Activated naive CD4-positive, alpha-beta T cell treated with anti-CD3 and anti-CD28 coated beads, Interleukin-2, amount 10 ng/mL, durations not matched to agents 7 days and 5 days (primary cell): ENCODE measurements at regions not wholly inside any gene's neighbourhood (a gene's known extent, or its start where the extent isn't known, plus 50 kb on each side); places are given as distances from the start of the nearest gene placed in this dataset.

ENCODE experiments used
- CTCF ChIA-PET: fragments of 350-600 bp; sonication (Branson Sonifier 250); formaldehyde crosslinking; loops from one replicate; lab custom pipeline; 2021; ENCODE audit warnings: antibody characterized with exemption; lab: Charles Lee
- DNase-seq: peaks from one replicate; pipeline ENCODE4 v3.0.0-alpha.2; 2020
- H3K27ac Mint-ChIP-seq: one replicate; pipeline ENCODE4 v1.8.0; 2021; ENCODE audit warnings: mild to moderate bottlenecking, moderate library complexity, mixed read lengths
- H3K27me3 Mint-ChIP-seq: one replicate; pipeline ENCODE4 v1.8.0; 2021; ENCODE audit warnings: mild to moderate bottlenecking, mixed read lengths
- H3K36me3 Mint-ChIP-seq: one replicate; pipeline ENCODE4 v1.8.0; 2021; ENCODE audit warnings: mixed read lengths
- H3K4me1 Mint-ChIP-seq: one replicate; pipeline ENCODE4 v1.8.0; 2021; ENCODE audit warnings: mixed read lengths
- H3K4me3 Mint-ChIP-seq: one replicate; pipeline ENCODE4 v1.8.0; 2021; ENCODE audit warnings: mild to moderate bottlenecking, moderate library complexity, mixed read lengths
- H3K9me3 Mint-ChIP-seq: one replicate; pipeline ENCODE4 v1.8.0; 2021; ENCODE audit warnings: mixed read lengths

GRCh38 chr6:90716376-90716775 lies 129.5 kb upstream of the MAP3K7 start:
- Mint-ChIP-seq H3K4me3 (no peak overlapping the region), H3K36me3 (no peaks in the 10 kb centered on the region), H3K4me1 (no peaks in the 10 kb centered on the region), H3K27me3 (peaks cover 4% of the 10 kb centered on the region), H3K27ac (no peak overlapping the region), H3K9me3 (no peaks in the 10 kb centered on the region)
- no peak for DNase-seq
- CTCF ChIA-PET: no interaction called here

- H3K4me3 Mint-ChIP-seq: no peak overlapping the region
- peaks cover 4% of the 10 kb centered on the region for H3K27me3 Mint-ChIP-seq
- H3K4me1 Mint-ChIP-seq: no peaks in the 10 kb centered on the region
- CTCF ChIA-PET: no interaction called here
- H3K36me3 Mint-ChIP-seq: no peaks in the 10 kb centered on the region
- no peaks in the 10 kb centered on the region for H3K9me3 Mint-ChIP-seq
- no peak overlapping the region for H3K27ac Mint-ChIP-seq
- DNase-seq: no peak
Observed at GRCh38 chr6:90715093-90715655, 128.3 kb upstream of the MAP3K7 start.

- Mint-ChIP-seq H3K36me3 (no peaks in the 10 kb centered on the region), H3K27me3 (no peaks in the 10 kb centered on the region), H3K4me1 (no peaks in the 10 kb centered on the region), H3K27ac (no peak overlapping the region), H3K9me3 (no peaks in the 10 kb centered on the region), H3K4me3 (no peak overlapping the region)
- CTCF ChIA-PET: no interaction called here
- no peak for DNase-seq
Observed at GRCh38 chr6:90714319-90714718, 127.4 kb upstream of the MAP3K7 start.

GRCh38 chr6:90712114-90712513 lies 125.2 kb upstream of the MAP3K7 start:
- no peaks in the 10 kb centered on the region for H3K27me3 Mint-ChIP-seq
- no peak for DNase-seq

GRCh38 chr6:90709431-90709996 lies 122.6 kb upstream of the MAP3K7 start:
- Mint-ChIP-seq H3K9me3 (no peaks in the 10 kb centered on the region), H3K36me3 (no peaks in the 10 kb centered on the region), H3K4me1 (no peaks in the 10 kb centered on the region), H3K27ac (no peak overlapping the region), H3K27me3 (no peaks in the 10 kb centered on the region), H3K4me3 (no peak overlapping the region)
- no peak for DNase-seq
- CTCF ChIA-PET: no interaction called here

More at GRCh38 chr6:90712114-90712513, 125.2 kb upstream of the MAP3K7 start:
- no peaks in the 10 kb centered on the region for H3K36me3 Mint-ChIP-seq
- H3K9me3 Mint-ChIP-seq: no peaks in the 10 kb centered on the region
- no peak overlapping the region for H3K27ac Mint-ChIP-seq
- CTCF ChIA-PET: no interaction called here
- H3K4me1 Mint-ChIP-seq: no peaks in the 10 kb centered on the region
- H3K4me3 Mint-ChIP-seq: no peak overlapping the region

GRCh38 chr6:90708206-90708737 lies 121.4 kb upstream of the MAP3K7 start:
- no peak overlapping the region for H3K27ac Mint-ChIP-seq
- CTCF ChIA-PET: no interaction called here
- H3K4me1 Mint-ChIP-seq: no peaks in the 10 kb centered on the region
- no peak overlapping the region for H3K4me3 Mint-ChIP-seq
- no peaks in the 10 kb centered on the region for H3K27me3 Mint-ChIP-seq
- DNase-seq: no peak
- H3K9me3 Mint-ChIP-seq: no peaks in the 10 kb centered on the region
- no peaks in the 10 kb centered on the region for H3K36me3 Mint-ChIP-seq

GRCh38 chr6:90707246-90707645 lies 120.4 kb upstream of the MAP3K7 start:
- no peaks in the 10 kb centered on the region for H3K9me3 Mint-ChIP-seq
- CTCF ChIA-PET: no interaction called here
- DNase-seq: no peak
- H3K36me3 Mint-ChIP-seq: no peaks in the 10 kb centered on the region
- H3K4me3 Mint-ChIP-seq: no peak overlapping the region
- H3K27ac Mint-ChIP-seq: no peak overlapping the region
- H3K27me3 Mint-ChIP-seq: no peaks in the 10 kb centered on the region
- no peaks in the 10 kb centered on the region for H3K4me1 Mint-ChIP-seq

GRCh38 chr6:90703336-90703735 lies 116.5 kb upstream of the MAP3K7 start:
- DNase-seq: no peak
- H3K27me3 Mint-ChIP-seq: peaks cover 5% of the 10 kb centered on the region
- H3K36me3 Mint-ChIP-seq: no peaks in the 10 kb centered on the region
- peaks cover 9% of the 10 kb centered on the region for H3K4me1 Mint-ChIP-seq
- H3K9me3 Mint-ChIP-seq: no peaks in the 10 kb centered on the region
- H3K27ac Mint-ChIP-seq: no peak overlapping the region
- H3K4me3 Mint-ChIP-seq: no peak overlapping the region
- CTCF ChIA-PET: no interaction called here

GRCh38 chr6:90701926-90702325 lies 115.1 kb upstream of the MAP3K7 start:
- Mint-ChIP-seq H3K36me3 (no peaks in the 10 kb centered on the region), H3K4me3 (no peak overlapping the region), H3K27ac (no peak overlapping the region), H3K4me1 (peaks cover 9% of the 10 kb centered on the region), H3K9me3 (no peaks in the 10 kb centered on the region), H3K27me3 (peaks cover 8% of the 10 kb centered on the region)
- CTCF ChIA-PET: no interaction called here
- no peak for DNase-seq

GRCh38 chr6:90701146-90701781 lies 114.4 kb upstream of the MAP3K7 start:
- Mint-ChIP-seq H3K4me3 (no peak overlapping the region), H3K27me3 (peaks cover 8% of the 10 kb centered on the region), H3K9me3 (no peaks in the 10 kb centered on the region), H3K4me1 (peaks cover 9% of the 10 kb centered on the region), H3K36me3 (no peaks in the 10 kb centered on the region), H3K27ac (no peak overlapping the region)
- peak; percentile 27 for DNase-seq
- CTCF ChIA-PET: no interaction called here

GRCh38 chr6:90695316-90695715 lies 108.4 kb upstream of the MAP3K7 start:
- H3K27me3 Mint-ChIP-seq: peaks cover 3% of the 10 kb centered on the region
- DNase-seq: no peak
- H3K36me3 Mint-ChIP-seq: no peaks in the 10 kb centered on the region
- no peaks in the 10 kb centered on the region for H3K9me3 Mint-ChIP-seq
- H3K4me1 Mint-ChIP-seq: no peaks in the 10 kb centered on the region
- H3K4me3 Mint-ChIP-seq: no peak overlapping the region
- CTCF ChIA-PET: no interaction called here
- no peak overlapping the region for H3K27ac Mint-ChIP-seq

GRCh38 chr6:90694802-90695201 lies 107.9 kb upstream of the MAP3K7 start:
- Mint-ChIP-seq H3K4me1 (no peaks in the 10 kb centered on the region), H3K27me3 (peaks cover 3% of the 10 kb centered on the region), H3K36me3 (no peaks in the 10 kb centered on the region), H3K4me3 (no peak overlapping the region), H3K9me3 (no peaks in the 10 kb centered on the region), H3K27ac (no peak overlapping the region)
- CTCF ChIA-PET: no interaction called here
- no peak for DNase-seq

GRCh38 chr6:90691823-90692222 lies 105.0 kb upstream of the MAP3K7 start:
- CTCF ChIA-PET: no interaction called here
- H3K27ac Mint-ChIP-seq: no peak overlapping the region
- no peaks in the 10 kb centered on the region for H3K4me1 Mint-ChIP-seq
- H3K27me3 Mint-ChIP-seq: no peaks in the 10 kb centered on the region
- H3K4me3 Mint-ChIP-seq: no peak overlapping the region
- H3K9me3 Mint-ChIP-seq: no peaks in the 10 kb centered on the region
- H3K36me3 Mint-ChIP-seq: no peaks in the 10 kb centered on the region
- no peak for DNase-seq

GRCh38 chr6:90689172-90689571 lies 102.3 kb upstream of the MAP3K7 start:
- CTCF ChIA-PET: no interaction called here
- no peak for DNase-seq
- Mint-ChIP-seq H3K27me3 (no peaks in the 10 kb centered on the region), H3K4me1 (no peaks in the 10 kb centered on the region), H3K9me3 (no peaks in the 10 kb centered on the region), H3K4me3 (no peak overlapping the region), H3K27ac (no peak overlapping the region), H3K36me3 (no peaks in the 10 kb centered on the region)

GRCh38 chr6:90687775-90688380 lies 101.0 kb upstream of the MAP3K7 start:
- Mint-ChIP-seq H3K4me1 (no peaks in the 10 kb centered on the region), H3K27me3 (no peaks in the 10 kb centered on the region), H3K36me3 (no peaks in the 10 kb centered on the region), H3K9me3 (no peaks in the 10 kb centered on the region), H3K27ac (no peak overlapping the region), H3K4me3 (no peak overlapping the region)
- no peak for DNase-seq
- CTCF ChIA-PET: no interaction called here
